DND-41 (cell line): ENCODE measurements at regions not wholly inside any gene's neighbourhood (a gene's known extent, or its start where the extent isn't known, plus 50 kb on each side); places are given as distances from the start of the nearest gene placed in this dataset.

Experiments used
- ATAC-seq: fragments of 200-7000 bp; cut with Tn5 transposase; 3 replicates; pipeline ENCODE4 v1.9.1; 2021; ENCODE audit warnings: low read depth; ENCODE audit not compliant: insufficient read depth
- DNase-seq: peaks from one replicate; pipeline ENCODE4 v3.0.0-alpha.2; 2020
- H2AFZ ChIP-seq: 2 replicates; pipeline ENCODE4 v1.6.0; 2012; ENCODE audit warnings: low read depth, low read length
- H3K27ac ChIP-seq: 2 replicates; pipeline ENCODE4 v1.5.1; 2012; ENCODE audit warnings: low read length, inconsistent platforms
- H3K27me3 ChIP-seq: fragments of 200-600 bp; sonication (generic); 2 replicates; pipeline ENCODE4 v1.6.0; 2012; ENCODE audit warnings: low read length, mild to moderate bottlenecking, inconsistent platforms; ENCODE audit not compliant: insufficient read depth, poor library complexity
- H3K36me3 ChIP-seq: 2 replicates; pipeline ENCODE4 v1.5.1; 2012; ENCODE audit warnings: low read length, inconsistent platforms; ENCODE audit not compliant: insufficient read depth
- H3K4me1 ChIP-seq: 2 replicates; pipeline ENCODE4 v1.5.1; 2012; ENCODE audit warnings: mild to moderate bottlenecking, low read length; ENCODE audit not compliant: insufficient read depth
- H3K4me2 ChIP-seq: 2 replicates; pipeline ENCODE4 v1.6.0; 2012; ENCODE audit warnings: mild to moderate bottlenecking, moderate library complexity, low read length, inconsistent platforms; ENCODE audit not compliant: insufficient read depth
- H3K4me3 ChIP-seq, 2 experiments: fragments of 200-600 bp in 1 of 2; shearing (Covaris generic) in 1 of 2; 2 replicates each; pipeline ENCODE4 v1.5.1; 2012 to 2016; ENCODE audit warnings: inconsistent platforms in 2 of 2, low read length in 2 of 2, mild to moderate bottlenecking in 2 of 2, low read depth in 1 of 2, moderate library complexity in 1 of 2
- H3K79me2 ChIP-seq: 2 replicates; pipeline ENCODE4 v1.6.0; 2012; ENCODE audit warnings: low read length, inconsistent platforms; ENCODE audit not compliant: insufficient read depth
- H3K9ac ChIP-seq: 2 replicates; pipeline ENCODE4 v1.6.0; 2012; ENCODE audit warnings: low read depth, mild to moderate bottlenecking, inconsistent platforms, low read length, moderate library complexity
- H3K9me3 ChIP-seq: 2 replicates; pipeline ENCODE4 v1.5.1; 2012; ENCODE audit warnings: low read length, moderate library complexity, mild to moderate bottlenecking, inconsistent platforms; ENCODE audit not compliant: insufficient read depth, severe bottlenecking
- H4K20me1 ChIP-seq: 2 replicates; pipeline ENCODE4 v1.6.0; 2012; ENCODE audit warnings: low read length; ENCODE audit not compliant: insufficient read depth
- EZH2 ChIP-seq: IDR thresholded peaks from 3 replicates; pipeline ENCODE4 v1.6.1; 2012; ENCODE audit warnings: borderline replicate concordance, low read depth, mild to moderate bottlenecking, moderate library complexity, low read length, inconsistent platforms; ENCODE audit not compliant: severe bottlenecking
- TF ChIP-seq, protein P1 (sequence below): IDR thresholded peaks from 2 replicates; pipeline ENCODE4 v1.5.1; 2012; ENCODE audit warnings: borderline replicate concordance, low read length, moderate library complexity, mild to moderate bottlenecking; ENCODE audit not compliant: poor library complexity, severe bottlenecking; ENCODE audit errors: extremely low read depth

GRCh38 chr19:28034936-28035335 is 1178.0 kb downstream of the UQCRFS1 start:
- Histone ChIP-seq H3K9ac (no peak overlapping the region), H3K4me1 (no peaks in the 10 kb centered on the region), H4K20me1 (no peaks in the 10 kb centered on the region), H3K4me3 (no peak overlapping the region), H3K9me3 (no peaks in the 10 kb centered on the region), H3K36me3 (no peaks in the 10 kb centered on the region), H3K27ac (no peak overlapping the region), H2AFZ (no peak overlapping the region), H3K27me3 (no peaks in the 10 kb centered on the region), H3K79me2 (no peaks in the 10 kb centered on the region), H3K4me2 (no peak overlapping the region)
- DNase-seq, result no peak
- TF ChIP-seq, protein P1, sequence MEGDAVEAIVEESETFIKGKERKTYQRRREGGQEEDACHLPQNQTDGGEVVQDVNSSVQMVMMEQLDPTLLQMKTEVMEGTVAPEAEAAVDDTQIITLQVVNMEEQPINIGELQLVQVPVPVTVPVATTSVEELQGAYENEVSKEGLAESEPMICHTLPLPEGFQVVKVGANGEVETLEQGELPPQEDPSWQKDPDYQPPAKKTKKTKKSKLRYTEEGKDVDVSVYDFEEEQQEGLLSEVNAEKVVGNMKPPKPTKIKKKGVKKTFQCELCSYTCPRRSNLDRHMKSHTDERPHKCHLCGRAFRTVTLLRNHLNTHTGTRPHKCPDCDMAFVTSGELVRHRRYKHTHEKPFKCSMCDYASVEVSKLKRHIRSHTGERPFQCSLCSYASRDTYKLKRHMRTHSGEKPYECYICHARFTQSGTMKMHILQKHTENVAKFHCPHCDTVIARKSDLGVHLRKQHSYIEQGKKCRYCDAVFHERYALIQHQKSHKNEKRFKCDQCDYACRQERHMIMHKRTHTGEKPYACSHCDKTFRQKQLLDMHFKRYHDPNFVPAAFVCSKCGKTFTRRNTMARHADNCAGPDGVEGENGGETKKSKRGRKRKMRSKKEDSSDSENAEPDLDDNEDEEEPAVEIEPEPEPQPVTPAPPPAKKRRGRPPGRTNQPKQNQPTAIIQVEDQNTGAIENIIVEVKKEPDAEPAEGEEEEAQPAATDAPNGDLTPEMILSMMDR, result no peak
- no peak for TF ChIP-seq EZH2
- ATAC-seq, result no peak

DNA sequence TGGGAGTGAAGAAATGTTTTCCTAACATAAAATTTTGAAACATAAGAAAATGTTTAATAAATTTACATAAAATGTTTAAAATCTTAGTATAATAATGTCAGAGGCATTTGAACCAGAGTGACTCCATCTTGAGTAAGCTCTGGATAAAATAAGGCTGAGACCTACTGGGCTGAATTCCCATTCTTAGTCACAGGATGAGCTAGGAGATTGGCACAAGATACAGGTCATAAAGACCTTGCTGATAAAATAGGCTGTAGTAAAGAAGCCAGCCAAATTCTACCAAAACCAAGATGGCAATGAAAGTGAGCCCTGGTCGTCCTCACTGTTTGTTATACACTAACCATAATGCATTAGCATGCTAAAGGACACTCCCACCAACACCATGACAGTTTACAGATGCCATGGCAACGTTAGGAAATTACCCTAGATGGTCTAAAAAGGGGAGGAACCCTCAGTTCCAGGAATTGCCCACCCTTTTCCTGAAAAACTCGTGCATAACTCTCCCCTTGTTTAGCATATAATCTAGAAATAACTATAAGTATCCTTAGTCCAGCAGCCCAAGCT is 1184.0 kb downstream of the UQCRFS1 start:
- TF ChIP-seq, protein P1, result no peak
- TF ChIP-seq EZH2, result no peak
- H3K9ac ChIP-seq, result no peak overlapping the region
- H3K4me3 ChIP-seq, result no peak overlapping the region
- no peaks in the 10 kb centered on the region for H3K36me3 ChIP-seq
- no peaks in the 10 kb centered on the region for H3K27me3 ChIP-seq
- ATAC-seq (no peak), DNase-seq (no peak)
- H2AFZ ChIP-seq, result no peak overlapping the region; the same call in 1 of the 2 replicates
- H3K4me2 ChIP-seq, result no peak overlapping the region
- no peaks in the 10 kb centered on the region for H3K4me1 ChIP-seq
- H3K9me3 ChIP-seq, result no peaks in the 10 kb centered on the region
- H4K20me1 ChIP-seq, result no peaks in the 10 kb centered on the region
- H3K27ac ChIP-seq, result no peak overlapping the region
- H3K79me2 ChIP-seq, result no peaks in the 10 kb centered on the region

- Histone ChIP-seq H4K20me1 (no peaks in the 10 kb centered on the region), H3K27me3 (no peaks in the 10 kb centered on the region), H3K9me3 (no peaks in the 10 kb centered on the region), H3K36me3 (no peaks in the 10 kb centered on the region), H3K4me1 (peaks cover 5% of the 10 kb centered on the region), H3K9ac (no peak overlapping the region), H3K79me2 (no peaks in the 10 kb centered on the region), H3K4me2 (no peak overlapping the region), H2AFZ (no peak overlapping the region), H3K27ac (no peak overlapping the region), H3K4me3 (no peak overlapping the region)
- TF ChIP-seq, protein P1, result no peak
- TF ChIP-seq EZH2, result no peak
- DNase-seq (no peak), ATAC-seq (no peak)
Measured at GRCh38 chr19:28027116-28027515, 1185.8 kb downstream of the UQCRFS1 start.

DNA sequence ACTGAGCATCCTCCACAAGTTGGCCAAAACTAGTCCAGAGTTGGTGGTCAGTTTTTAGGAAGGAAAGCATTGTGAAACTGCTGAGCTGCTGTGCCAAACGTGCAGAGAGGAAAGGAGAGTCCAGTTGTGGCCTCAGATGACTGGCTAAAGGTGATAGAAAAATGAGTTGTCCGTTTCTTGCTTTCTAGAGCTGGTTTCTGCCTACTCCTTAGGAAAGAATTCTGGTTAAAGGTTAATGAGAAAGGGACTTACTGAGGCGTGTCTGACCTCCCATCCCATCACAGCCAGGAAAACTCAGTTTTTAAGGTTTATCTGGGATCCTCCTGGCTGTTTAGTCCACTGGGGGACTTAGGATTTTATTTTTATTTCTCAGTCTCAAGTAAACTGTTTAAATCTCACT is 1186.3 kb downstream of the UQCRFS1 start:
- ATAC-seq, result no peak
- Histone ChIP-seq H3K4me2 (no peak overlapping the region), H3K4me3 (no peak overlapping the region), H3K79me2 (no peaks in the 10 kb centered on the region), H3K27ac (no peak overlapping the region), H3K36me3 (no peaks in the 10 kb centered on the region), H3K9me3 (no peaks in the 10 kb centered on the region), H2AFZ (no peak overlapping the region), H3K9ac (no peak overlapping the region), H3K4me1 (peaks cover 10% of the 10 kb centered on the region), H4K20me1 (no peaks in the 10 kb centered on the region), H3K27me3 (no peaks in the 10 kb centered on the region)
- TF ChIP-seq EZH2, result no peak
- TF ChIP-seq, protein P1, result no peak
- DNase-seq, result no peak
